ENCODE measurements at regions not wholly inside any gene's neighbourhood (a gene's known extent, or its start where the extent isn't known, plus 50 kb on each side); places are given as distances from the start of the nearest gene placed in this dataset.

DNA sequence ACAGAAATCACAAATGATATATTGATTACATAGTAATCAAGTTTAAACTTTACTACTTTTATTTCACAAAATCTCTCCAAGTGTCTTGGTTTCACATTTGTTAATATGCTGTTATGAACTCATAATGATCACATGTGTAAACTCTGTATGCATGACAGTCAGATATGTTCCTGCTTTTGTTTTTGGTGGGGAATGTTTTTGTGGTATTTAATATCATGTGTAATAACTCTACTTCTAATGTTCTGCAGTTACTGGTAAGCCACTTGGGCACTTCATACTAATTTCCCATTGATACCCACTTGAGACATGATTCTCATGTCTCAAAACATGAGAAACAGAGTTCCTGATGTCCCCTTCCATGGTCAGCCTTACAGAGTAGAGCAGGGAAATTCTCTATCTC lies 109.1 kb upstream of the INHBA start:
- no peak for TF ChIP-seq ZNF678 (CRISPR knock-in tag; IDR thresholded peaks at IDR 0.05)
- TF ChIP-seq ZNF138 (CRISPR knock-in tag; IDR thresholded peaks at IDR 0.05; ENCODE audit: low read depth): no peak
- no peak for TF ChIP-seq DRAP1 (CRISPR knock-in tag; IDR thresholded peaks at IDR 0.05)
- no peak for TF ChIP-seq CTCF (CRISPR knock-in tag; IDR thresholded peaks at IDR 0.05)
- TF ChIP-seq ZFP36 (IDR thresholded peaks at IDR 0.05; ENCODE audit: borderline replicate concordance, low read depth, low read length, partially characterized antibody): no peak
- TF ChIP-seq, protein P1, sequence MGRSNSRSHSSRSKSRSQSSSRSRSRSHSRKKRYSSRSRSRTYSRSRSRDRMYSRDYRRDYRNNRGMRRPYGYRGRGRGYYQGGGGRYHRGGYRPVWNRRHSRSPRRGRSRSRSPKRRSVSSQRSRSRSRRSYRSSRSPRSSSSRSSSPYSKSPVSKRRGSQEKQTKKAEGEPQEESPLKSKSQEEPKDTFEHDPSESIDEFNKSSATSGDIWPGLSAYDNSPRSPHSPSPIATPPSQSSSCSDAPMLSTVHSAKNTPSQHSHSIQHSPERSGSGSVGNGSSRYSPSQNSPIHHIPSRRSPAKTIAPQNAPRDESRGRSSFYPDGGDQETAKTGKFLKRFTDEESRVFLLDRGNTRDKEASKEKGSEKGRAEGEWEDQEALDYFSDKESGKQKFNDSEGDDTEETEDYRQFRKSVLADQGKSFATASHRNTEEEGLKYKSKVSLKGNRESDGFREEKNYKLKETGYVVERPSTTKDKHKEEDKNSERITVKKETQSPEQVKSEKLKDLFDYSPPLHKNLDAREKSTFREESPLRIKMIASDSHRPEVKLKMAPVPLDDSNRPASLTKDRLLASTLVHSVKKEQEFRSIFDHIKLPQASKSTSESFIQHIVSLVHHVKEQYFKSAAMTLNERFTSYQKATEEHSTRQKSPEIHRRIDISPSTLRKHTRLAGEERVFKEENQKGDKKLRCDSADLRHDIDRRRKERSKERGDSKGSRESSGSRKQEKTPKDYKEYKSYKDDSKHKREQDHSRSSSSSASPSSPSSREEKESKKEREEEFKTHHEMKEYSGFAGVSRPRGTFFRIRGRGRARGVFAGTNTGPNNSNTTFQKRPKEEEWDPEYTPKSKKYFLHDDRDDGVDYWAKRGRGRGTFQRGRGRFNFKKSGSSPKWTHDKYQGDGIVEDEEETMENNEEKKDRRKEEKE (IDR thresholded peaks at IDR 0.05): no peak
- no peak for TF ChIP-seq SMAD1 (CRISPR knock-in tag; IDR thresholded peaks at IDR 0.05; ENCODE audit: borderline replicate concordance, low read depth)
- TF ChIP-seq ATF7 (IDR thresholded peaks at IDR 0.05): no peak
- TF ChIP-seq ATF7 (CRISPR knock-in tag; IDR thresholded peaks at IDR 0.05): no peak

All from HepG2 (cell line).